ENCODE measurements at regions not wholly inside any gene's neighbourhood (a gene's known extent, or its start where the extent isn't known, plus 50 kb on each side); places are given as distances from the start of the nearest gene placed in this dataset.

DNA sequence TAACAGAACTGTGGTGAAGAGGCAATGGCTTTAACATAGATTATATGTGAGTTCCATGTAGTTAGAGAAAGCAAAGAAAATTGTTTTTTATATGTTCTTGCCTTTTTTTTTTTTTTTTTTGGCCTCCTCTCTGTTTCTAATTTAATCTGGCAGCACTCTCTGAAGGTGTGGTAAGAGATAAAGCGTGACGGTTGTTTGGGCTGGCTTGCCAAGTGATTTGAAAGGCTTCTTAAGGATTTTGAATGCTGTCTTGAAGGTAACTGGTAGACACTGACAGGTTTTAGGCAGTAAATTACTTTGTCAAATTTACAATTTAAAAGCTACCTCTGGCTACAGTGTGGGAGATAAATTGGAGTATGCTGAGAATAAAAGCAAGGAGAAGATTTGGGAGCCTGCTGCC lies 269.3 kb upstream of the HS3ST1 start:
- intact Hi-C loops (cut with DNase I): no loop called here
- TF ChIP-seq, protein P1, sequence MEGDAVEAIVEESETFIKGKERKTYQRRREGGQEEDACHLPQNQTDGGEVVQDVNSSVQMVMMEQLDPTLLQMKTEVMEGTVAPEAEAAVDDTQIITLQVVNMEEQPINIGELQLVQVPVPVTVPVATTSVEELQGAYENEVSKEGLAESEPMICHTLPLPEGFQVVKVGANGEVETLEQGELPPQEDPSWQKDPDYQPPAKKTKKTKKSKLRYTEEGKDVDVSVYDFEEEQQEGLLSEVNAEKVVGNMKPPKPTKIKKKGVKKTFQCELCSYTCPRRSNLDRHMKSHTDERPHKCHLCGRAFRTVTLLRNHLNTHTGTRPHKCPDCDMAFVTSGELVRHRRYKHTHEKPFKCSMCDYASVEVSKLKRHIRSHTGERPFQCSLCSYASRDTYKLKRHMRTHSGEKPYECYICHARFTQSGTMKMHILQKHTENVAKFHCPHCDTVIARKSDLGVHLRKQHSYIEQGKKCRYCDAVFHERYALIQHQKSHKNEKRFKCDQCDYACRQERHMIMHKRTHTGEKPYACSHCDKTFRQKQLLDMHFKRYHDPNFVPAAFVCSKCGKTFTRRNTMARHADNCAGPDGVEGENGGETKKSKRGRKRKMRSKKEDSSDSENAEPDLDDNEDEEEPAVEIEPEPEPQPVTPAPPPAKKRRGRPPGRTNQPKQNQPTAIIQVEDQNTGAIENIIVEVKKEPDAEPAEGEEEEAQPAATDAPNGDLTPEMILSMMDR (IDR thresholded peaks at IDR 0.05): no peak
- no peak for TF ChIP-seq POLR2AphosphoS5 (IDR thresholded peaks at IDR 0.05)
- TF ChIP-seq EP300 (IDR thresholded peaks at IDR 0.05): no peak

DNA sequence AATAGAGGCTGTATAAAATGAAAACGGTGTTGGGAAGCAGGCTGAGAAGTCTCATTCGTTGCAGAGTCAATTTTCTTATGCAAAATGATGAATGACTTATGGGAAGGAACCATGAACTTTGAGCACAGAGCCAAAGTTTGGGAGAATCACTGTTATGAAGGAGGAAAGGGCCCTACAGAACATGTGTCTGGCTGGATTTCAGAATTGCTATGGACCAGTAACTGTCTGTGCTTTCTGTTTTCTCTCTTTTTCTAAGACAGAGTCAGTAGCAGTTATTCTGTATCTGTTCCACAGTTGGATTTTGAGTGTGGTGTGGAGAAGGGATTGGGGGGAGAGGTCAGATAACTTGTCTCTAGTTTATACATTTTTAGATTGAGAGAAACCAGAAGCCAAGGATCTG lies 265.0 kb upstream of the HS3ST1 start:
- Histone ChIP-seq H3K36me3 (no peaks in the 10 kb centered on the region), H3K9me3 (peaks cover 0 to 8% (median 0%) of the 10 kb centered on the region in 4 donors), H3K27ac (no peak overlapping the region), H3K4me3 (no peak overlapping the region), H3K4me1 (no peaks in the 10 kb centered on the region), H3K27me3 (no peaks in the 10 kb centered on the region)
- no peak for DNase-seq
- TF ChIP-seq POLR2AphosphoS5 (IDR thresholded peaks at IDR 0.05) (no peak), POLR2A (IDR thresholded peaks at IDR 0.05) (no peak), EP300 (IDR thresholded peaks at IDR 0.05) (no peak)
- TF ChIP-seq, protein P1 (IDR thresholded peaks at IDR 0.05): no peak
- WGBS, 2 donors: 32 to 34% methylated on average over 2 of the region's 2 CpGs
- intact Hi-C loops (cut with DNase I): no loop called here

More for the DNA sequence above, 269.3 kb upstream of the HS3ST1 start:
- H3K4me3 ChIP-seq: no peak overlapping the region
- no peak for DNase-seq
- WGBS, 2 donors: 17 to 68% methylated on average over 2 of the region's 2 CpGs
- H3K27me3 ChIP-seq: no peaks in the 10 kb centered on the region
- no peaks in the 10 kb centered on the region for H3K36me3 ChIP-seq
- peaks cover 0 to 8% (median 0%) of the 10 kb centered on the region in 4 donors for H3K9me3 ChIP-seq
- H3K27ac ChIP-seq: no peak overlapping the region
- no peaks in the 10 kb centered on the region for H3K4me1 ChIP-seq

DNA sequence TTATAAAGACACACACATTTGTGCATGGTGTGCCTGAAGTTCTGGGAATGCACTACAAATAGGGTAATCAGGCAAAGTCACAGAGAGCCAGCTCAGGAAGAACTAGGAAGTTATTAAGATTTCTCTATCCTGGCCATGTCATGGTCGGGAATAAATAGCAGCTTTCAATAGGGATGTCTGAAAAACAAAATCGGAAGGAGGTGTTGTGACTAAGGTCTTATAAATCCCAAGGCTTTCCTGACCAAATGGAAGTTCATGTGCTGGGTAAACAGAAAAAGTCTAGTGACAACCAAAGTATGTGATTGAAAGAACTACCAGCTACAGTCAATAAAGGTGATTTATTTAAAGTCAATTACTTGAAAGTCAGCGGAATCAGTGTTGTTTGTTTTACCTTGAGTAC lies 262.5 kb upstream of the HS3ST1 start:
- peaks cover 0 to 8% (median 0%) of the 10 kb centered on the region in 4 donors for H3K9me3 ChIP-seq
- intact Hi-C loops (cut with DNase I): no loop called here
- 64 to 70% methylated on average over 3 of the region's 3 CpGs for WGBS, 2 donors
- H3K27ac ChIP-seq: no peak overlapping the region
- no peaks in the 10 kb centered on the region for H3K36me3 ChIP-seq
- H3K27me3 ChIP-seq: no peaks in the 10 kb centered on the region
- no peaks in the 10 kb centered on the region for H3K4me1 ChIP-seq
- H3K4me3 ChIP-seq: no peak overlapping the region
- no peak for DNase-seq
- TF ChIP-seq EP300 (IDR thresholded peaks at IDR 0.05): no peak
- no peak for TF ChIP-seq POLR2A (IDR thresholded peaks at IDR 0.05)
- TF ChIP-seq POLR2AphosphoS5 (IDR thresholded peaks at IDR 0.05): no peak
- TF ChIP-seq, protein P1 (IDR thresholded peaks at IDR 0.05): no peak

DNA sequence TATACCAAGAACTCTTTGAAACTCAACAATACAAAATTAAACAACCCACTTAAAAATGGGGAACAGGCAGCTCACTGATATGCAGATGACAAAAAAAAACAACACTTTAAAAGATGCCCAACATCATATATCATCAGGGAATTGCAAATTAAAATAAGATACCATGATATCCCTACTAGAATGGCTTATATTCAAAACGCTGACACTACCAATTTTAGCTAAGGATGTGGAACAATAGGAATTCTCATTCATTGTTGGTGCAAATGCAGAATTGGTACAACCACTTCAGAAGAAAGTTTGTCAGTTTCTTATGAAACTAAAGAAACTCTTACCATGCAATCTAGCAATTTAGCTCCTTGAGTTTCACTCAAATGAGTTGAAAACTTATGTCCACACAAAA lies 259.0 kb upstream of the HS3ST1 start:
- intact Hi-C loops (cut with DNase I): no loop called here
- DNase-seq: no peak
- Histone ChIP-seq H3K36me3 (no peaks in the 10 kb centered on the region), H3K4me1 (no peaks in the 10 kb centered on the region), H3K27me3 (no peaks in the 10 kb centered on the region), H3K9me3 (no peaks in the 10 kb centered on the region), H3K27ac (no peak overlapping the region), H3K4me3 (no peak overlapping the region)
- WGBS, 2 donors: 88 to 91% methylated on average over 1 of the region's 1 CpG
- no peak for TF ChIP-seq POLR2A (IDR thresholded peaks at IDR 0.05)
- no peak for TF ChIP-seq POLR2AphosphoS5 (IDR thresholded peaks at IDR 0.05)
- TF ChIP-seq, protein P1 (IDR thresholded peaks at IDR 0.05): no peak
- no peak for TF ChIP-seq EP300 (IDR thresholded peaks at IDR 0.05)

DNA sequence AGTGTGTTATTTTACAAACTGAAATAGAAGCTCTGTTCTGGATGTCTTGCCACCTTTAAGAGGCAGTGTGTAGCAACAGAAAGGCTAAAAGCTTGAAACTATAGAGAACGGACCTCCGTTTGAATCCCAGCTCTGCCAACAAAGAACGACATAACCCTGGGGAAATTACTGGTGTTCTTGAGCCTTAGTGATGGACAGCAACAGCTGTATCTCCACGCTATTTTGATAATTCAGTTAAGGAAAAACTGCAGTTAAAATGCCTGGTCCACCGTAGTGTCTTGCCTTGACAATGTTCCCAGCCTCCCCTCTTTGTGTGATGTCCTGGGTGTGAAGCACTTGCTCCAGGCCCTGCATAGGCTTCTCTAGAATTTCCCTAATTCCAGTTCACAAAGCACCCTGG lies 256.8 kb upstream of the HS3ST1 start:
- WGBS, 2 donors: 93% methylated on average over 5 of the region's 5 CpGs
- H3K27me3 ChIP-seq: no peaks in the 10 kb centered on the region
- no peak overlapping the region for H3K27ac ChIP-seq
- no peak overlapping the region for H3K4me3 ChIP-seq
- no peaks in the 10 kb centered on the region for H3K4me1 ChIP-seq
- no peak for DNase-seq
- no peaks in the 10 kb centered on the region for H3K9me3 ChIP-seq
- no peaks in the 10 kb centered on the region for H3K36me3 ChIP-seq
- intact Hi-C loops (cut with DNase I): no loop called here
- no peak for TF ChIP-seq POLR2A (IDR thresholded peaks at IDR 0.05)
- TF ChIP-seq, protein P1 (IDR thresholded peaks at IDR 0.05): no peak

All from sigmoid colon (tissue), 6 donors.